GM12801 (cell line): ENCODE measurements at regions not wholly inside any gene's neighbourhood (a gene's known extent, or its start where the extent isn't known, plus 50 kb on each side); places are given as distances from the start of the nearest gene placed in this dataset.

Experiments
- CTCF ChIP-seq: IDR thresholded peaks from one replicate; pipeline ENCODE4 v1.5.1; 2011; ENCODE audit warnings: control low read depth; ENCODE audit not compliant: insufficient read length; ENCODE audit errors: extremely low read depth

- no peak for TF ChIP-seq CTCF
These were observed 349.8 kb downstream of the SEC14L1 start for GRCh38 chr17:77490361-77491183.

- TF ChIP-seq CTCF: no peak
These were observed 351.2 kb downstream of the SEC14L1 start for GRCh38 chr17:77491921-77492445.

GRCh38 chr17:77492446-77493237 lies 351.9 kb downstream of the SEC14L1 start:
- TF ChIP-seq CTCF: no peak

- no peak for TF ChIP-seq CTCF
These were observed 352.6 kb downstream of the SEC14L1 start for GRCh38 chr17:77493238-77493820.

GRCh38 chr17:77493901-77494663 lies 353.3 kb downstream of the SEC14L1 start:
- no peak for TF ChIP-seq CTCF

- TF ChIP-seq CTCF: no peak
These were observed 354.1 kb downstream of the SEC14L1 start for GRCh38 chr17:77494664-77495435.
